SK-N-SH (cell line): ENCODE measurements at regions not wholly inside any gene's neighbourhood (a gene's known extent, or its start where the extent isn't known, plus 50 kb on each side); places are given as distances from the start of the nearest gene placed in this dataset.
"Not testable (repeated sequence)": the region's sequence is repeated elsewhere in the genome, so short reads cannot be mapped to it uniquely, and the experiment has no call there.

Source experiments
- CTCF ChIA-PET: fragments of 300-600, 350-600 bp; formaldehyde crosslinking; extraction: SDS; loops from one replicate; lab custom pipeline; 2021; lab: Yijun Ruan, JAX
- POLR2A ChIA-PET: fragments of 350-600 bp; sonication (Branson Sonifier 250); formaldehyde crosslinking; extraction: SDS; loops from one replicate; lab custom pipeline; 2020; ENCODE audit warnings: antibody characterized with exemption, inconsistent platforms; lab: Yijun Ruan, JAX
- DNase-seq: peaks from one replicate; pipeline ENCODE4 v3.0.0; 2012
- H2AFZ ChIP-seq: fragments of 200-600 bp; sonication (generic); 2 replicates; pipeline ENCODE4 v1.8.1; 2016; ENCODE audit warnings: antibody characterized with exemption, mild to moderate bottlenecking, low read depth
- H3F3A ChIP-seq: fragments of 200-600 bp; sonication (generic); replicated peaks from 2 replicates; pipeline ENCODE3; 2016; ENCODE audit warnings: antibody characterized with exemption, mild to moderate bottlenecking; ENCODE audit not compliant: insufficient read depth
- H3K27ac ChIP-seq, 2 experiments: fragments of 200-500 bp in 1 of 2; fragments of 200-600 bp in 1 of 2; sonication (Bioruptor generic) in 1 of 2; sonication (generic), shearing (Covaris generic) in 1 of 2; 2 replicates each; pipeline versions ENCODE4 v1.5.1 to v1.6.1; 2014 to 2016; ENCODE audit warnings: low read depth in 2 of 2, inconsistent platforms in 1 of 2, low read length in 1 of 2, mild to moderate bottlenecking in 1 of 2, mixed read lengths in 1 of 2
- H3K27me3 ChIP-seq: fragments of 200-600 bp; sonication (generic), shearing (Covaris generic); 2 replicates; pipeline ENCODE4 v1.6.1; 2016; ENCODE audit warnings: mixed run types; ENCODE audit not compliant: insufficient read depth
- H3K36me3 ChIP-seq, 2 experiments: fragments of 200-500 bp in 1 of 2; fragments of 200-600 bp in 1 of 2; sonication (Bioruptor generic) in 1 of 2; sonication (generic) in 1 of 2; replicated peaks in 1 of 2; 2 replicates each; pipeline versions ENCODE3 to v1.5.1; 2014 to 2016; ENCODE audit warnings: low read length in 1 of 2, mild to moderate bottlenecking in 1 of 2; ENCODE audit not compliant: insufficient read depth in 2 of 2, control insufficient read depth in 1 of 2
- H3K4me1 ChIP-seq, 2 experiments: fragments of 200-500 bp in 1 of 2; fragments of 200-600 bp in 1 of 2; sonication (Bioruptor generic) in 1 of 2; sonication (generic), shearing (Covaris generic) in 1 of 2; 2 replicates each; pipeline versions ENCODE4 v1.5.1 to v1.6.1; 2014 to 2016; ENCODE audit warnings: low read depth in 1 of 2, low read length in 1 of 2, mixed run types in 1 of 2; ENCODE audit not compliant: insufficient read depth in 2 of 2, control insufficient read depth in 1 of 2
- H3K4me2 ChIP-seq: fragments of 200-600 bp; sonication (generic), shearing (Covaris generic); 2 replicates; pipeline ENCODE4 v1.6.1; 2017; ENCODE audit warnings: mixed run types
- H3K4me3 ChIP-seq, 2 experiments: fragments of 200-500 bp in 1 of 2; fragments of 200-600 bp in 1 of 2; sonication (Bioruptor generic) in 1 of 2; sonication (generic), shearing (Covaris generic) in 1 of 2; 2 replicates each; pipeline versions ENCODE4 v1.5.1 to v1.8.1; 2014 to 2016; ENCODE audit warnings: low read depth in 2 of 2, inconsistent platforms in 1 of 2, low read length in 1 of 2, mild to moderate bottlenecking in 1 of 2, mixed read lengths in 1 of 2, moderate library complexity in 1 of 2
- H3K79me2 ChIP-seq: fragments of 200-600 bp; sonication (generic); 2 replicates; pipeline ENCODE4 v1.8.1; 2017; ENCODE audit warnings: mild to moderate bottlenecking; ENCODE audit not compliant: insufficient read depth
- H3K9ac ChIP-seq: fragments of 200-600 bp; sonication (generic); 2 replicates; pipeline ENCODE4 v1.6.1; 2017; ENCODE audit warnings: mixed run types
- H3K9me2 ChIP-seq: fragments of 200-600 bp; sonication (generic); 2 replicates; pipeline ENCODE4 v1.6.1; 2017; ENCODE audit warnings: mixed run types
- H3K9me3 ChIP-seq: fragments of 200-600 bp; sonication (generic); 2 replicates; pipeline ENCODE4 v1.6.1; 2017; ENCODE audit warnings: mixed run types, mild to moderate bottlenecking, moderate library complexity
- H4K20me1 ChIP-seq: fragments of 200-600 bp; sonication (generic); 2 replicates; pipeline ENCODE4 v1.6.1; 2017; ENCODE audit warnings: mild to moderate bottlenecking, mixed run types; ENCODE audit not compliant: insufficient read depth
- CTCF ChIP-seq: fragments of 200-600 bp; sonication (generic); IDR thresholded peaks from 2 replicates; pipeline ENCODE4 v1.6.1; 2017; ENCODE audit warnings: antibody characterized with exemption, mild to moderate bottlenecking, moderate library complexity
- WGBS: methylation state at CpG from one replicate; pipeline ENCODE4 v1.1.6; 2017; ENCODE audit warnings: low lambda C conversion rate; 5-methylcytosine and 5-hydroxymethylcytosine counted together

DNA sequence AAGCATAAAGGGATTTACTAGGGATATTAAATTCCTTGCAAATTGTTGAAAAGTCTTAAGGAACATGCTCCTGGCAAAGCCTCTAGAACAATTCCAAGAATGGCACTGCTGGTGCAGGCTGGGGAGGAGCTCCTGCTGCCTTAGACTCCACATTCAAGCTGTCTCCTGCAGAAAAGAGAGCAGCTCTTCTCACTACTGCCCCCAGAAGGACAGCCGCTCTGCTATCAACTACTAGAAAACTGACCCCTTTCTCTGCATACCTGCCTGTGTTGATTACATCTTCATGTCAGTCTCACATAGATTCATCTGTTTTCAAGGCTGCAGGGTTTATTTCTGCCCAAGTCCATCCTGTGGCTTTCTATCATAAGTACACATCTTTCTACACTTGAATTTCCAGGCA is 312.8 kb downstream of the RPIA start:
- H3K4me3 ChIP-seq, CTCF ChIA-PET, H3K9me2 ChIP-seq, H3K79me2 ChIP-seq, H3F3A ChIP-seq, H3K36me3 ChIP-seq, H3K9ac ChIP-seq, H3K4me1 ChIP-seq, DNase-seq, H3K9me3 ChIP-seq, POLR2A ChIA-PET, H4K20me1 ChIP-seq, H2AFZ ChIP-seq, H3K4me2 ChIP-seq, H3K27me3 ChIP-seq, H3K27ac ChIP-seq: not testable (repeated sequence)
- 0 out of 2 replicates have a peak, but pooled peaks have one; percentile 9 for TF ChIP-seq CTCF
- 0% methylated on average over 1 of the region's 1 CpG for WGBS

- WGBS, result 0% methylated on average over 4 of the region's 4 CpGs
- H3K4me2 ChIP-seq, H3K36me3 ChIP-seq, H3K79me2 ChIP-seq, H2AFZ ChIP-seq, H3F3A ChIP-seq, H3K4me1 ChIP-seq, DNase-seq, POLR2A ChIA-PET, H3K27me3 ChIP-seq, H4K20me1 ChIP-seq, H3K4me3 ChIP-seq, H3K9me2 ChIP-seq, H3K9me3 ChIP-seq, H3K9ac ChIP-seq, H3K27ac ChIP-seq, CTCF ChIA-PET: not testable (repeated sequence)
Observed at GRCh38 chr2:89020566-89020965, 329.1 kb downstream of the RPIA start.

GRCh38 chr2:89026296-89026695 is 334.8 kb downstream of the RPIA start:
- H3F3A ChIP-seq, POLR2A ChIA-PET, H3K4me2 ChIP-seq, H3K27ac ChIP-seq, CTCF ChIA-PET, H3K36me3 ChIP-seq, H4K20me1 ChIP-seq, H3K9me3 ChIP-seq, H3K4me1 ChIP-seq, H3K9ac ChIP-seq, DNase-seq, H3K79me2 ChIP-seq, H3K4me3 ChIP-seq, H3K9me2 ChIP-seq, H2AFZ ChIP-seq, H3K27me3 ChIP-seq: not testable (repeated sequence)
- 0% methylated on average over 2 of the region's 2 CpGs for WGBS

DNA sequence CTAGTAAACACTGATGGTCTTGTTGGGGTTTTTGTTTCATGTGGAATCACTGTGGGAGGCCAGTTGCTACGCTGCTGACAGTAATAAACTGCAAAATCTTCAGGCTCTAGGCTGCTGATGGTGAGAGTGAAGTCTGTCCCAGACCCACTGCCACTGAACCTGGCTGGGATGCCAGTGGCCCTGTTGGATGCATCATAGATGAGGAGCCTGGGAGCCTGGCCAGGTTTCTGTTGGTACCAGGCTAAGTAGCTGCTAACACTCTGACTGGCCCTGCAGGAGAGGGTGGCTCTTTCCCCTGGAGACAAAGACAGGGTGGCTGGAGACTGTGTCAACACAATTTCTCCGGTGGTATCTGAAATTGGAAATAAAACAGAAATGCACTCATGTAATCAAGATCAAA is 335.6 kb downstream of the RPIA start:
- H3K9me3 ChIP-seq, POLR2A ChIA-PET, DNase-seq, H3K4me2 ChIP-seq, H3K9me2 ChIP-seq, H3K4me1 ChIP-seq, H3K79me2 ChIP-seq, H4K20me1 ChIP-seq, H3K36me3 ChIP-seq, H3K27ac ChIP-seq, H3F3A ChIP-seq, H2AFZ ChIP-seq, H3K27me3 ChIP-seq, H3K4me3 ChIP-seq, H3K9ac ChIP-seq, CTCF ChIA-PET: not testable (repeated sequence)
- 5% methylated on average over 2 of the region's 2 CpGs for WGBS

GRCh38 chr2:89027536-89027935 is 336.1 kb downstream of the RPIA start:
- H3K27ac ChIP-seq, H3K4me1 ChIP-seq, CTCF ChIA-PET, H3K79me2 ChIP-seq, H3K4me3 ChIP-seq, H3F3A ChIP-seq, POLR2A ChIA-PET, H4K20me1 ChIP-seq, H3K27me3 ChIP-seq, H3K4me2 ChIP-seq, H3K9me2 ChIP-seq, H3K36me3 ChIP-seq, H3K9ac ChIP-seq, H3K9me3 ChIP-seq, H2AFZ ChIP-seq, DNase-seq: not testable (repeated sequence)
- WGBS, result 30% methylated on average over 1 of the region's 1 CpG

DNA sequence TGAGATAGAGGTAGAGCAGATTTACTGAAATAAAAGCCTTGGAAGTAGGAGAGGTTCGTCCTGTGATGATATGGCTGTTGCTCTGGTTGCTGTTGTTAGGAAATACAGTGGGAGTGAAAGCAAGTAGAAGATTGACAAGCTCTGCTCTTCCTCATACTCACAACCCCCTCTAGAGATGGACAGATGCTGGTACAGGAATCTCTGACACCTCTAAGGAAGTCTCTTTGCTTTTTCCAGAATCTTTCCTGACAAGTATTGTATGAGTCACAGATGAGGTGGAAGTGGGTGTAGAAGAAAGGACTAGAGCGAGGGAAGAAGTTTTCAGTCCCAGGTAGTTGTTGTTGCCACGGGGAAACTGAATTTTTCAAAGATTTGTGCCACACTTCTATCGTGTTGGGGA is 337.8 kb downstream of the RPIA start:
- CTCF ChIA-PET, DNase-seq, H3K4me2 ChIP-seq, H4K20me1 ChIP-seq, H3K27ac ChIP-seq, H3K9ac ChIP-seq, H3K36me3 ChIP-seq, H3K4me3 ChIP-seq, H3K9me2 ChIP-seq, H3K4me1 ChIP-seq, H3K27me3 ChIP-seq, H2AFZ ChIP-seq, POLR2A ChIA-PET, H3K79me2 ChIP-seq, H3F3A ChIP-seq, H3K9me3 ChIP-seq: not testable (repeated sequence)
- WGBS, result 0% methylated on average over 4 of the region's 4 CpGs
